Astrocyte (in vitro differentiated cells and primary cell): ENCODE measurements at regions not wholly inside any gene's neighbourhood (a gene's known extent, or its start where the extent isn't known, plus 50 kb on each side); places are given as distances from the start of the nearest gene placed in this dataset.
"Not testable (repeated sequence)": the region's sequence is repeated elsewhere in the genome, so short reads cannot be mapped to it uniquely, and the experiment has no call there.

Experiments used
- DNase-seq: peaks from one replicate; pipeline ENCODE4 v3.0.0-alpha.2; 2010; ENCODE audit warnings: low read depth
- FAIRE-seq: peaks from 2 replicates; lab custom pipeline; 2011; peaks lifted over from hg19 to GRCh38; lab: Jason Lieb, UNC
- H2AFZ ChIP-seq: 2 replicates; pipeline ENCODE4 v1.6.0; 2012; ENCODE audit warnings: low read depth, low read length, inconsistent platforms
- H3K27ac ChIP-seq: 2 replicates; pipeline ENCODE4 v1.5.1; 2011; ENCODE audit warnings: low read depth, low read length, inconsistent platforms
- H3K27me3 ChIP-seq: 2 replicates; pipeline ENCODE4 v1.6.0; 2011; ENCODE audit warnings: low read length, inconsistent platforms; ENCODE audit not compliant: insufficient read depth
- H3K36me3 ChIP-seq: 2 replicates; pipeline ENCODE4 v1.5.1; 2011; ENCODE audit warnings: low read length, inconsistent platforms; ENCODE audit not compliant: insufficient read depth
- H3K4me1 ChIP-seq: 2 replicates; pipeline ENCODE4 v1.5.1; 2011; ENCODE audit warnings: low read length, inconsistent platforms; ENCODE audit not compliant: insufficient read depth
- H3K4me2 ChIP-seq: 2 replicates; pipeline ENCODE4 v1.6.0; 2012; ENCODE audit warnings: low read length, inconsistent platforms
- H3K4me3 ChIP-seq: 2 replicates; pipeline ENCODE4 v1.5.1; 2011; ENCODE audit warnings: low read depth, mild to moderate bottlenecking, low read length, inconsistent platforms; ENCODE audit not compliant: insufficient read depth
- H3K79me2 ChIP-seq: 2 replicates; pipeline ENCODE4 v1.6.0; 2012; ENCODE audit warnings: mild to moderate bottlenecking, low read length, inconsistent platforms; ENCODE audit not compliant: insufficient read depth
- H3K9ac ChIP-seq: 2 replicates; pipeline ENCODE4 v1.6.0; 2012; ENCODE audit warnings: mild to moderate bottlenecking, low read length, inconsistent platforms
- H3K9me3 ChIP-seq: 2 replicates; pipeline ENCODE4 v1.5.1; 2012; ENCODE audit warnings: low read depth, mild to moderate bottlenecking, low read length, inconsistent platforms; ENCODE audit not compliant: insufficient read depth
- H4K20me1 ChIP-seq: 2 replicates; pipeline ENCODE4 v1.6.0; 2012; ENCODE audit warnings: low read length, inconsistent platforms; ENCODE audit not compliant: insufficient read depth
- H3K27ac Mint-ChIP-seq: one replicate; pipeline ENCODE4 v1.8.0; 2021; ENCODE audit warnings: mild to moderate bottlenecking, mixed read lengths; ENCODE audit not compliant: unreplicated experiment
- H3K27me3 Mint-ChIP-seq: one replicate; pipeline ENCODE4 v1.8.0; 2021; ENCODE audit warnings: low read depth, mixed read lengths; ENCODE audit not compliant: unreplicated experiment
- H3K36me3 Mint-ChIP-seq: one replicate; pipeline ENCODE4 v1.8.0; 2021; ENCODE audit warnings: low read depth, mixed read lengths; ENCODE audit not compliant: unreplicated experiment
- H3K4me1 Mint-ChIP-seq: one replicate; pipeline ENCODE4 v1.8.0; 2021; ENCODE audit warnings: low read depth, mixed read lengths; ENCODE audit not compliant: unreplicated experiment
- H3K4me3 Mint-ChIP-seq: one replicate; pipeline ENCODE4 v1.8.0; 2021; ENCODE audit warnings: mild to moderate bottlenecking, moderate library complexity, mixed read lengths; ENCODE audit not compliant: unreplicated experiment
- H3K9me3 Mint-ChIP-seq: one replicate; pipeline ENCODE4 v1.8.0; 2021; ENCODE audit warnings: mild to moderate bottlenecking, mixed read lengths; ENCODE audit not compliant: unreplicated experiment
- CTCF ChIP-seq: IDR thresholded peaks from 2 replicates; pipeline ENCODE4 v1.5.1; 2011; ENCODE audit warnings: low read depth, mild to moderate bottlenecking, inconsistent platforms, low read length, moderate library complexity; ENCODE audit not compliant: insufficient read depth
- EZH2 ChIP-seq: IDR thresholded peaks from 2 replicates; pipeline ENCODE4 v1.6.1; 2012; ENCODE audit warnings: mild to moderate bottlenecking, low read length, inconsistent platforms; ENCODE audit not compliant: insufficient read depth

GRCh38 chr20:5688431-5688972, 61.7 kb upstream of the SHLD1 start:
- FAIRE-seq (no peak), DNase-seq (no peak)
- Mint-ChIP-seq H3K36me3 (no peaks in the 10 kb centered on the region), H3K27me3 (peaks cover 3% of the 10 kb centered on the region), H3K27ac (no peak overlapping the region), H3K9me3 (no peaks in the 10 kb centered on the region), H3K4me1 (no peaks in the 10 kb centered on the region), H3K4me3 (no peak overlapping the region)
- Histone ChIP-seq H3K4me1 (no peaks in the 10 kb centered on the region), H3K27ac (no peak overlapping the region), H3K36me3 (no peaks in the 10 kb centered on the region), H3K9ac (no peak overlapping the region), H3K79me2 (no peaks in the 10 kb centered on the region), H3K4me2 (no peak overlapping the region), H2AFZ (no peak overlapping the region), H3K27me3 (no peaks in the 10 kb centered on the region), H3K4me3 (no peak overlapping the region), H3K9me3 (no peaks in the 10 kb centered on the region), H4K20me1 (no peaks in the 10 kb centered on the region)
- no peak for TF ChIP-seq EZH2
- no peak for TF ChIP-seq CTCF

DNA sequence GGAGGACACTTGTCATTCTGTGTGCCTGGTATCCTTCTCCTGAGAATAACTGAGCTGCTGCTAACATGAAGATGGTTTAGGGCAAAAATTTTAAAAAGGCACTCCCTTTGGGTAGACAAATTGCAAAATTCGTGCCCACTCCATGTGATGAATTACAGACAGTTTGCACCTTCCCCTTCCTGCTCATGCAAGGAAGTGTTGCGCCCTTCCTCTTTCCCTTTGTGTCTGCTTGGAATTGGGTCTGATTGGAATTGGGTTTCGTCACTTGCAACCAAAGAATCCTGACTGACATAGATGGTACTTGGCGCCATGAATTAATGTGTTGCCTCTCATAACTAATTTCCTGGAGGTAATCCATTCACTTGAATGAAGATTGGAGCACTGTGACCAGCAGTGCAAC, 62.3 kb upstream of the SHLD1 start:
- TF ChIP-seq CTCF (no peak), EZH2 (no peak)
- Histone ChIP-seq H3K9ac (no peak overlapping the region), H4K20me1 (no peaks in the 10 kb centered on the region), H3K79me2 (no peaks in the 10 kb centered on the region), H3K27me3 (no peaks in the 10 kb centered on the region), H3K4me3 (no peak overlapping the region), H3K4me2 (no peak overlapping the region), H3K27ac (no peak overlapping the region), H3K9me3 (no peaks in the 10 kb centered on the region), H3K36me3 (no peaks in the 10 kb centered on the region), H3K4me1 (no peaks in the 10 kb centered on the region), H2AFZ (no peak overlapping the region)
- no peak overlapping the region for H3K4me3 Mint-ChIP-seq
- H3K4me1 Mint-ChIP-seq: no peaks in the 10 kb centered on the region
- no peaks in the 10 kb centered on the region for H3K9me3 Mint-ChIP-seq
- H3K27me3 Mint-ChIP-seq: peaks cover 3% of the 10 kb centered on the region
- no peak for DNase-seq
- no peak overlapping the region for H3K27ac Mint-ChIP-seq
- H3K36me3 Mint-ChIP-seq: no peaks in the 10 kb centered on the region
- no peak for FAIRE-seq

DNA sequence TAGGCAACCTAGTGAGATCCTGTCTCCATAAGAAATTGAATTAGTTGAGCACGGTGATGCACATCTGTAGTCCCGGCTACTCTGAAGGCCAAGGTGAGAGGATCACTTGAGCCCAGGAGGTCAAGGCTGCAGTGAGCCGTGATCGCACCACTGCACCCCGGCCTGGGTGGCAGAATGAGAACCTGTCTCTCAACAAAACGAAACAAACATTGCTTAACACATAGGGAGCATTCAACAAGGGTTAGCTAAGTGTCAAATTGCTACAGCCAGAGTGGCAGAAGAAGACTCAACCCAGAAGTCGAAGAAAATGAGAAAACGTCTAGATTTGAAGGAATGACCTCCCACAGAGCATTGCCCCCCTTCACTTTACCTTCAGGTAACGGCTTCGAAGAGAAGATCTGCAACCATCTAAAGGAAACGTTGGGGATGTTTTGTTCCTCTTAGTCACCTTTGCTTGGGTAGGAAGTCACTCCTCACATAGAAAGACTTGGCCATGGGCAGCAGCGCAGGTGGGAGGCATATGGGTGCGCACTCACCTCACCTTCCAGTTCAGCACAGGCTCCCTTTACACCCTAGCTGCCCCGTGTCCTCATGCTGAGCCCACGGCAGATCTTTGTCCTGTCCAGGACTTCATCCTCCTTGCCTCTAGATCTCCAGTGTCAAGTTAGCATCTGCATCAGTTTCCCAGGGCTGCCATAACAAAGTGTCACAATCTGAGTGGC, 63.7 kb upstream of the SHLD1 start:
- H3K4me3 ChIP-seq: no peak overlapping the region
- H3K79me2 ChIP-seq: no peaks in the 10 kb centered on the region
- no peak overlapping the region for H3K4me2 ChIP-seq
- H3K9ac ChIP-seq: no peak overlapping the region
- no peaks in the 10 kb centered on the region for H3K9me3 Mint-ChIP-seq
- no peak overlapping the region for H2AFZ ChIP-seq
- no peak overlapping the region for H3K4me3 Mint-ChIP-seq
- H4K20me1 ChIP-seq: no peaks in the 10 kb centered on the region
- H3K4me1 Mint-ChIP-seq: no peaks in the 10 kb centered on the region
- TF ChIP-seq CTCF (no peak), EZH2 (no peak)
- FAIRE-seq (no peak), DNase-seq (no peak)
- H3K36me3 Mint-ChIP-seq: no peaks in the 10 kb centered on the region
- no peak overlapping the region for H3K27ac ChIP-seq
- no peak overlapping the region for H3K27ac Mint-ChIP-seq
- H3K27me3 ChIP-seq: no peaks in the 10 kb centered on the region
- no peaks in the 10 kb centered on the region for H3K4me1 ChIP-seq
- no peaks in the 10 kb centered on the region for H3K36me3 ChIP-seq
- H3K9me3 ChIP-seq: no peaks in the 10 kb centered on the region
- no peaks in the 10 kb centered on the region for H3K27me3 Mint-ChIP-seq

DNA sequence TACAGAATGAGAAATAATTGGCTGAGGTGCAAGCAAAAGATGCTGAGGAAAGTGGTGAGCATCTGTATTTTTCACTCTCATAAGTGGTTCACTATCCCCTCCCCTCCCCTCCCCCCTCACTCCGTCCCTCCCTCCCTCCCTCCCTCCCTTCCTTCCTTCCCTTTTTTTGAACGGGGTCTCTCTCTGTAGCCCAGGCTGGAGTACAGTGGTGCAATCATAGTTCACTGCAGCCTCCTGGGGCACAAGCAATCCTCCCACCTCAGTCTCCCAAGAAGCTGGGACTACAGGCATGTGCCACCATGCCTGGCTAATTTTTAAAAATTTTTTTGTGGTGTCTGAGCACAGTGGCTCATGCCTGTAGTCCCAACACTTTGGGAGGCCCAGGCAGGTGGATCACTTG, 67.6 kb upstream of the SHLD1 start:
- H3K4me2 ChIP-seq, H3K27me3 ChIP-seq, H3K36me3 Mint-ChIP-seq, H3K27me3 Mint-ChIP-seq, H3K9ac ChIP-seq, H3K4me1 Mint-ChIP-seq, H3K4me1 ChIP-seq, H3K27ac ChIP-seq, DNase-seq, H3K79me2 ChIP-seq, FAIRE-seq, H4K20me1 ChIP-seq, H3K9me3 ChIP-seq, H3K9me3 Mint-ChIP-seq, H2AFZ ChIP-seq, H3K4me3 ChIP-seq, H3K36me3 ChIP-seq, H3K27ac Mint-ChIP-seq, H3K4me3 Mint-ChIP-seq: not testable (repeated sequence)
